ENCODE measurements at regions not wholly inside any gene's neighbourhood (a gene's known extent, or its start where the extent isn't known, plus 50 kb on each side); places are given as distances from the start of the nearest gene placed in this dataset.

DNA sequence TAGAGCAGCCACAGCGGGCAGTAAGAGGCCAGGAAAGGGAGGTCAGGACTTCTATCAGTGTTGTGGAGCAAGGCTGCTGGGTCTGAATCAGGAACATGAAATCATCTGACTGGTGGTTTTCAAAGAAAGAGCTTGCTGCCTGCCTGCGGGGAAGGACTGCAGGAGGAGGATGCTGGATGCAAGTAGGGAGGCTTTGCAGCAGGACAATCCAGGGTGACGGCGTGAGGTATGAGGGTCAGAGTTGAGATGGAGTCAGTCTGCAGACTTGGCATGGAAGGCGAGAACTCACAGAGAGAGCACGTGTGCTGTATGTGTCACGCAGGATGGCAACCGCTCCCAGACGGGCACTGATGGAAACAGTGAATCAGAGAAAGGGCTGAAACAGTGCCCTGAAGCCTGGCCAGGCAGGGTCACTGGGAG is 59.2 kb upstream of the CD93 start:
- TF ChIP-seq POLR2A (IDR thresholded peaks at IDR 0.05), result no peak
- TF ChIP-seq, protein P1, sequence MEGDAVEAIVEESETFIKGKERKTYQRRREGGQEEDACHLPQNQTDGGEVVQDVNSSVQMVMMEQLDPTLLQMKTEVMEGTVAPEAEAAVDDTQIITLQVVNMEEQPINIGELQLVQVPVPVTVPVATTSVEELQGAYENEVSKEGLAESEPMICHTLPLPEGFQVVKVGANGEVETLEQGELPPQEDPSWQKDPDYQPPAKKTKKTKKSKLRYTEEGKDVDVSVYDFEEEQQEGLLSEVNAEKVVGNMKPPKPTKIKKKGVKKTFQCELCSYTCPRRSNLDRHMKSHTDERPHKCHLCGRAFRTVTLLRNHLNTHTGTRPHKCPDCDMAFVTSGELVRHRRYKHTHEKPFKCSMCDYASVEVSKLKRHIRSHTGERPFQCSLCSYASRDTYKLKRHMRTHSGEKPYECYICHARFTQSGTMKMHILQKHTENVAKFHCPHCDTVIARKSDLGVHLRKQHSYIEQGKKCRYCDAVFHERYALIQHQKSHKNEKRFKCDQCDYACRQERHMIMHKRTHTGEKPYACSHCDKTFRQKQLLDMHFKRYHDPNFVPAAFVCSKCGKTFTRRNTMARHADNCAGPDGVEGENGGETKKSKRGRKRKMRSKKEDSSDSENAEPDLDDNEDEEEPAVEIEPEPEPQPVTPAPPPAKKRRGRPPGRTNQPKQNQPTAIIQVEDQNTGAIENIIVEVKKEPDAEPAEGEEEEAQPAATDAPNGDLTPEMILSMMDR (IDR thresholded peaks at IDR 0.05), result no peak
